ENCODE measurements at regions not wholly inside any gene's neighbourhood (a gene's known extent, or its start where the extent isn't known, plus 50 kb on each side); places are given as distances from the start of the nearest gene placed in this dataset.

GRCh38 chr16:6856578-6856977 lies 476.1 kb upstream of the RBFOX1 start (continued):
- TF ChIP-seq KIAA2018 (CRISPR knock-in tag; IDR thresholded peaks at IDR 0.05; ENCODE audit: borderline replicate concordance) (no peak), ZNF776 (CRISPR knock-in tag; IDR thresholded peaks at IDR 0.05) (no peak), ZHX2 (IDR thresholded peaks at IDR 0.05; ENCODE audit: low read depth) (no peak), ZHX2 (CRISPR knock-in tag; IDR thresholded peaks at IDR 0.05; ENCODE audit: borderline replicate concordance) (no peak)

All from HepG2 (cell line).